ENCODE measurements at regions not wholly inside any gene's neighbourhood (a gene's known extent, or its start where the extent isn't known, plus 50 kb on each side); places are given as distances from the start of the nearest gene placed in this dataset.
A peak's percentile ranks its signal among the peaks of the same experiment; 100 is the strongest.
"Not testable (repeated sequence)": the region's sequence is repeated elsewhere in the genome, so short reads cannot be mapped to it uniquely, and the experiment has no call there.

GRCh38 chr13:87981416-87981815 is 310.2 kb downstream of the SLITRK5 start:
- no peak for DNase-seq (ENCODE audit: low spot score)

- DNase-seq (ENCODE audit: low spot score): no peak
Measured at GRCh38 chr13:87982400-87982799, 311.2 kb downstream of the SLITRK5 start.

- DNase-seq (ENCODE audit: low spot score): no peak
Measured at GRCh38 chr13:87986639-87987250, 315.6 kb downstream of the SLITRK5 start.

- no peak for DNase-seq (ENCODE audit: low spot score)
Measured at GRCh38 chr13:87998081-87998480, 326.9 kb downstream of the SLITRK5 start.

GRCh38 chr13:87999240-87999700 is 328.1 kb downstream of the SLITRK5 start:
- no peak for DNase-seq (ENCODE audit: low spot score)

- no peak for DNase-seq (ENCODE audit: low spot score)
Measured at GRCh38 chr13:87999788-88000187, 328.6 kb downstream of the SLITRK5 start.

- DNase-seq (ENCODE audit: low spot score): no peak
Measured at GRCh38 chr13:88000239-88000638, 329.1 kb downstream of the SLITRK5 start.

GRCh38 chr13:88000787-88001186 is 329.6 kb downstream of the SLITRK5 start:
- no peak for DNase-seq (ENCODE audit: low spot score)

- no peak for DNase-seq (ENCODE audit: low spot score)
Measured at GRCh38 chr13:88005188-88005587, 334.0 kb downstream of the SLITRK5 start.

GRCh38 chr13:88014527-88014926 is 343.4 kb downstream of the SLITRK5 start:
- DNase-seq (ENCODE audit: low spot score): no peak

- no peak for DNase-seq (ENCODE audit: low spot score)
Measured at GRCh38 chr13:88022431-88023208, 351.4 kb downstream of the SLITRK5 start.

GRCh38 chr13:88026241-88026640 is 355.1 kb downstream of the SLITRK5 start:
- no peak for DNase-seq (ENCODE audit: low spot score)

- DNase-seq (ENCODE audit: low spot score): no peak
Measured at GRCh38 chr13:88031980-88032559, 360.9 kb downstream of the SLITRK5 start.

GRCh38 chr13:88036205-88036604 is 365.0 kb downstream of the SLITRK5 start:
- DNase-seq (ENCODE audit: low spot score): not testable (repeated sequence)

GRCh38 chr13:88042489-88042888 is 371.3 kb downstream of the SLITRK5 start:
- no peak for DNase-seq (ENCODE audit: low spot score)

- no peak for DNase-seq (ENCODE audit: low spot score)
Measured at GRCh38 chr13:88051746-88052482, 380.7 kb downstream of the SLITRK5 start.

GRCh38 chr13:88063741-88064140 is 392.6 kb downstream of the SLITRK5 start:
- peak; percentile 91 for DNase-seq (ENCODE audit: low spot score)

- no peak for DNase-seq (ENCODE audit: low spot score)
Measured at GRCh38 chr13:88066847-88067246, 395.7 kb downstream of the SLITRK5 start.

GRCh38 chr13:88068316-88068715 is 397.1 kb downstream of the SLITRK5 start:
- DNase-seq (ENCODE audit: low spot score): no peak

GRCh38 chr13:88068975-88069374 is 397.8 kb downstream of the SLITRK5 start:
- no peak for DNase-seq (ENCODE audit: low spot score)

- no peak for DNase-seq (ENCODE audit: low spot score)
Measured at GRCh38 chr13:88071371-88071770, 400.2 kb downstream of the SLITRK5 start.

GRCh38 chr13:88074794-88075510 is 403.8 kb downstream of the SLITRK5 start:
- no peak for DNase-seq (ENCODE audit: low spot score)

Data from SW480 (cell line).